ENCODE measurements at regions not wholly inside any gene's neighbourhood (a gene's known extent, or its start where the extent isn't known, plus 50 kb on each side); places are given as distances from the start of the nearest gene placed in this dataset.

DNA sequence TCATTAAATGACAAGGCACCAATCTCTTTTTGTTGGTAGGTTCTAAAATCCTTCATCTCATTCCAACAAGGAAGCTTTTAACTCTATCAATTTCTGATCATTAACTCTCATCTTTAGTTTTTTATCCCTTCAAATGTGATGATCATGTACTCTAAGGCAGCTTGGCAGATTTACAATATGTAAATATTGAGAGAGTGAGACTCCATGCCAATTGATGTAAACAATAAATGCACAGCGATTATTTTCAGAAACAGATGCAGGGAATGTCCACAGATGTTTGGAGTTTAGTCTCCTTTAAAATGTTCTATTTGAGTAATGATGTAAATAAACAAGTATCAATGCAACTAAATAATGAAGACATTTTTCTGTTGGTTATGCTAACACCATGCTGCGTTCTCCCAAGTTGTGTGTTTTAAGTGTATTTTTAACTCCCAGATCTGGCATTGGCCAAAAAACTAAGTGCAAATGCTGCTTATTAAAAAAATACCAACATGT is 213.8 kb downstream of the AHR start:
- Histone ChIP-seq H3K27me3 (no peaks in the 10 kb centered on the region), H3K36me3 (no peaks in the 10 kb centered on the region), H3K4me3 (no peak overlapping the region), H3K4me1 (peaks cover 8% of the 10 kb centered on the region), H3K9me3 (no peaks in the 10 kb centered on the region), H3K27ac (no peak overlapping the region)
- no peak for DNase-seq (ENCODE audit: extremely low spot score in 2 of 2)
- intact Hi-C loops (cut with DNase I), result loop anchor here (5.0 kb wide), 1 partner anchor 65 kb away; no protein-coding TSS in a partner anchor
- TF ChIP-seq POLR2A (IDR thresholded peaks at IDR 0.05), result no peak
- TF ChIP-seq POLR2AphosphoS5 (IDR thresholded peaks at IDR 0.05; ENCODE audit: insufficient read depth in 1 of 2, low read depth in 1 of 2), result no peak
- TF ChIP-seq CTCF (IDR thresholded peaks at IDR 0.05), result no peak

DNA sequence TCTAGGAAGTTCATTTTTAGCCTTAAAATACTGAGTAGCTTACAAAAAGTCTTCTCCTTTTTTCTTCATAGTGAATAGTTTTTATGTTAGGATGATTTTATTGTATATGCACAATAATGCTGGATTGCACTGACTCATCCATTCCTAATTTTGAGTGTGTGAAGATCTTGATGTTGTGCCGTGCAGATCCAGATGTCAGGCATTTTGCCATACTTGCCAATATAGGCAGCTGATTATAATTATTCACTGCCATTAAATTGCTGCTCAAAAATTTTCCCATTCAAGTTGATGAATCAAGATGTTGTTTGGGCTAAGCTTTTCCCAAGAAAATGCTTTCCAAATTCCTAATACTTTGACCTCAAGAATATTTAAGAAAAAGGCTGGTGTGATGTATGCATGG is 218.3 kb downstream of the AHR start:
- Histone ChIP-seq H3K9me3 (no peaks in the 10 kb centered on the region), H3K4me1 (peaks cover 22% of the 10 kb centered on the region), H3K27ac (no peak overlapping the region), H3K36me3 (no peaks in the 10 kb centered on the region), H3K4me3 (no peak overlapping the region), H3K27me3 (no peaks in the 10 kb centered on the region)
- intact Hi-C loops (cut with DNase I), result no loop called here
- TF ChIP-seq POLR2AphosphoS5 (IDR thresholded peaks at IDR 0.05; ENCODE audit: insufficient read depth in 1 of 2, low read depth in 1 of 2) (no peak), CTCF (IDR thresholded peaks at IDR 0.05) (no peak), POLR2A (IDR thresholded peaks at IDR 0.05) (no peak)
- DNase-seq (ENCODE audit: extremely low spot score in 2 of 2), result no peak

- Histone ChIP-seq H3K4me1 (peaks cover 36% of the 10 kb centered on the region), H3K27me3 (no peaks in the 10 kb centered on the region), H3K36me3 (no peaks in the 10 kb centered on the region), H3K9me3 (no peaks in the 10 kb centered on the region), H3K27ac (peak overlapping the region; percentile 57), H3K4me3 (no peak overlapping the region)
- intact Hi-C loops (cut with DNase I), result no loop called here
- TF ChIP-seq CTCF (IDR thresholded peaks at IDR 0.05) (no peak), POLR2A (IDR thresholded peaks at IDR 0.05) (no peak), POLR2AphosphoS5 (IDR thresholded peaks at IDR 0.05; ENCODE audit: insufficient read depth in 1 of 2, low read depth in 1 of 2) (no peak)
- DNase-seq (ENCODE audit: extremely low spot score in 2 of 2), result no peak
Observed at GRCh38 chr7:17520941-17521340, 222.5 kb downstream of the AHR start.

- DNase-seq (ENCODE audit: extremely low spot score in 2 of 2), result no peak
- TF ChIP-seq CTCF (IDR thresholded peaks at IDR 0.05) (no peak), POLR2AphosphoS5 (IDR thresholded peaks at IDR 0.05; ENCODE audit: insufficient read depth in 1 of 2, low read depth in 1 of 2) (peak in 1 of 2 donors; percentile 92)
- H3K9me3 ChIP-seq, result no peaks in the 10 kb centered on the region
- intact Hi-C loops (cut with DNase I), result no loop called here
- no peaks in the 10 kb centered on the region for H3K27me3 ChIP-seq
- no peak overlapping the region for H3K4me3 ChIP-seq
- H3K36me3 ChIP-seq, result no peaks in the 10 kb centered on the region
- peak overlapping the region; percentile 57 for H3K27ac ChIP-seq
- H3K4me1 ChIP-seq, result peaks cover 36% of the 10 kb centered on the region
Observed at GRCh38 chr7:17521437-17521836, 223.0 kb downstream of the AHR start.

DNA sequence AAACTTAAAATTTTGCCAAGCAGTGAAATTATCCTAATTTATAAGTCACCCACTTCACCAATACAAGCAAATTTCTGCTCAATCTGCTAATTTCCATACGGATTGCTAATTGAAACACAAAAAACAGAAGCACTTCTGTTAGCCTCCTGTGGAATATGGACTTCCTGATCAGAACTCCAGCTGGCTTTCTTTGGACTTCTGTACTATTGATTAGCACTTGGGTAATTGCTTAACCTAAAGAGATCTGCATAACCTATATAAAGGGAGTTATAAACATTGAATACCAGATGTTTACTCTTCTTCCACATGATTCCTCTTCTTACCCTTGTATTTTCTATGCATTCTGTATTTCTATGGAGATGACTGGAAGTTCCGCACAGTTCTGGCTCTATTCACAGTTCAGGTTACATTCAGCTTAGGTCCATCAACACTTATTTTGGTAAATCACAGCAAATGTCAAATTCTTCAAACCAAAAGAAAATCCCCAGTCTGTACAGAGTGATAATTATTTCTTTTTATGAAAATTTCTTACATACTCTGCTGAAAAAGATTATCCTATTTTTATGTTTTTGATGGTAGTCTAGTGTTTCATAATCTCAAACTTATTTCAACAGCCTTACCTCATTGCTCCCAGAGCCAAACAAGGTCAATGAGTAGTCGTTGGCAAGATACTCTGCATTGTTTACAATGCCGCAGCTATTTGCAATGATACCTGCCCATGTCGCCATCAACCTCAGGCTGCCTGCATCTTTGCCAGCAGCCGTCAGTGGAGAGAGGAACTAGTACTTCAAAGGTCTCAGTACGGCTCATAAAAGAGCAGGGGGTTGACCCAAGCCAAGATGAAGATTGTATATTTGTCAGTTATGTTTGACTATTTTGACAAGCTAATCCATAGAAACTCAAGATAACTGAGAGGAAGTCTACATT is 225.6 kb downstream of the AHR start:
- Histone ChIP-seq H3K27me3 (no peaks in the 10 kb centered on the region), H3K36me3 (no peaks in the 10 kb centered on the region), H3K9me3 (no peaks in the 10 kb centered on the region), H3K4me3 (no peak overlapping the region), H3K4me1 (peaks cover 36% of the 10 kb centered on the region), H3K27ac (peak overlapping the region; percentile 56)
- DNase-seq (ENCODE audit: extremely low spot score in 2 of 2), result no peak
- intact Hi-C loops (cut with DNase I), result no loop called here
- TF ChIP-seq POLR2A (IDR thresholded peaks at IDR 0.05) (no peak), CTCF (IDR thresholded peaks at IDR 0.05) (no peak), POLR2AphosphoS5 (IDR thresholded peaks at IDR 0.05; ENCODE audit: insufficient read depth in 1 of 2, low read depth in 1 of 2) (peak in 1 of 2 donors; percentile 75)

All from vagina (tissue), 2 donors.